ENCODE measurements at regions not wholly inside any gene's neighbourhood (a gene's known extent, or its start where the extent isn't known, plus 50 kb on each side); places are given as distances from the start of the nearest gene placed in this dataset.

- ChIA-PET POLR2A (no interaction called here), CTCF (interaction anchor here (0.8 kb wide), 1 partner anchor 10 kb away, joined by 4 read pairs; no protein-coding TSS in a partner anchor)
- no peak for DNase-seq (ENCODE audit: extremely low spot score)
- TF ChIP-seq CTCF (IDR thresholded peaks at IDR 0.05; ENCODE audit: control extremely low read depth, extremely low read depth, low read depth, missing control alignments) = no peak
These were observed 314.8 kb upstream of the GRM3 start for GRCh38 chr7:86328801-86329433.

- ChIA-PET POLR2A (no interaction called here), CTCF (no interaction called here)
- no peak for TF ChIP-seq CTCF (IDR thresholded peaks at IDR 0.05; ENCODE audit: control extremely low read depth, extremely low read depth, low read depth, missing control alignments)
These were observed 316.9 kb upstream of the GRM3 start for GRCh38 chr7:86326847-86327246.

GRCh38 chr7:86320889-86321288 lies 322.8 kb upstream of the GRM3 start:
- no peak for TF ChIP-seq CTCF (IDR thresholded peaks at IDR 0.05; ENCODE audit: control extremely low read depth, extremely low read depth, low read depth, missing control alignments)
- no peak for DNase-seq (ENCODE audit: extremely low spot score)
- CTCF ChIA-PET = no interaction called here
- POLR2A ChIA-PET = no interaction called here

More at GRCh38 chr7:86326847-86327246, 316.9 kb upstream of the GRM3 start:
- DNase-seq (ENCODE audit: extremely low spot score) = no peak

- ChIA-PET CTCF (no interaction called here), POLR2A (no interaction called here)
- no peak for TF ChIP-seq CTCF (IDR thresholded peaks at IDR 0.05; ENCODE audit: control extremely low read depth, extremely low read depth, low read depth, missing control alignments)
- no peak for DNase-seq (ENCODE audit: extremely low spot score)
These were observed 323.4 kb upstream of the GRM3 start for GRCh38 chr7:86320341-86320740.

- POLR2A ChIA-PET = no interaction called here
- no peak for TF ChIP-seq CTCF (IDR thresholded peaks at IDR 0.05; ENCODE audit: control extremely low read depth, extremely low read depth, low read depth, missing control alignments)
- no peak for DNase-seq (ENCODE audit: extremely low spot score)
- CTCF ChIA-PET = interaction anchor here (1.9 kb wide), 1 partner anchor 9 kb away, joined by 5 read pairs; no protein-coding TSS in a partner anchor
These were observed 329.9 kb upstream of the GRM3 start for GRCh38 chr7:86313842-86314241.

GRCh38 chr7:86301301-86301700 lies 342.4 kb upstream of the GRM3 start:
- ChIA-PET POLR2A (no interaction called here), CTCF (interaction anchor here (0.7 to 1.0 kb wide), 2 partner anchors 11 to 150 kb away, joined by 3 to 4 read pairs; no protein-coding TSS in a partner anchor)
- no peak for TF ChIP-seq CTCF (IDR thresholded peaks at IDR 0.05; ENCODE audit: control extremely low read depth, extremely low read depth, low read depth, missing control alignments)
- no peak for DNase-seq (ENCODE audit: extremely low spot score)

Measured in GM10248 (cell line).